ENCODE measurements at regions not wholly inside any gene's neighbourhood (a gene's known extent, or its start where the extent isn't known, plus 50 kb on each side); places are given as distances from the start of the nearest gene placed in this dataset.

DNA sequence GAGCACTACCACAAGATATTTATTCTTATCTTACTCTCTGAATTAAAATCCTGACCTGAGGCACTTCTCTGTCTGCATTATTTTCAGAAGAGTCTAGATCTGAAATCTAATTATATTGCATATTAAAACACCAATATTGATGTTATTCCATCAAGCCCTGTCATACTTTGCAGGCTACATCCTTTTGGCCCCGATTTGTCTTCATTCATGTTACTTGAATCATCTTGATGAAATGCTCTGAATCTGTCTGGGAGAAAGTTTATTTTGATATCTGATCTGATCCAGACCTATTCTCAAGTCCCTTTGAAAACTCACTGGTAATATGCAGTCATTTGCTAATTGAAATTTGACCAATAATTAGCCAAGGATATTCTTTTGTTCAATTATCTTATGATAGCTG is 79.9 kb downstream of the BBS10 start:
- H3K36me3 Mint-ChIP-seq, result no peaks in the 10 kb centered on the region
- H3K4me1 Mint-ChIP-seq, result peaks cover 2% of the 10 kb centered on the region
- no peak for ATAC-seq (ENCODE audit: low read depth)
- H3K27me3 Mint-ChIP-seq, result peaks cover 18% of the 10 kb centered on the region
- no peak overlapping the region for H3K27ac Mint-ChIP-seq
- no peak overlapping the region for H3K4me3 Mint-ChIP-seq
- POLR2A ChIA-PET, result no interaction called here
- no peak for DNase-seq
- H3K9me3 Mint-ChIP-seq, result peaks cover 2% of the 10 kb centered on the region

DNA sequence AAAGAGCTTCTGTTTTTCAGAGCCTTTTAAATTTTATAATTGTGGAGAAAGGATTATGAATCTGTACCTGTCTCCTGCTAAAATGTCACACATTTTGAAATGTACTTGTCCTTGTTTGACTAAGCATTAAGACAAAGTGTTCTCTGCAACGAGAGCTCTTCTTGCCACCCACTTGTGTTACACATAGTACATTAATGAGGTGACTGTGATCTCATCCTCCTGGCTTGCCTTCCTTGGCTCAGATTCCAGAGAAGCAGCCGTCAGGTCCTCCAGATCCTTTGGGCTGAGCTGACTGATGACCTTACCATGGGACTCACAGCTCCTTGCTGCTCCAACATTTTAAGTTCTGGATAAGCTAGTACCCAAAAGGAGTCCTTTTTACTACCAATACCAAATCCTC is 81.4 kb downstream of the BBS10 start:
- Mint-ChIP-seq H3K36me3 (no peaks in the 10 kb centered on the region), H3K9me3 (peaks cover 5% of the 10 kb centered on the region), H3K27ac (no peak overlapping the region), H3K27me3 (peaks cover 18% of the 10 kb centered on the region), H3K4me3 (no peak overlapping the region), H3K4me1 (peaks cover 2% of the 10 kb centered on the region)
- no peak for ATAC-seq (ENCODE audit: low read depth)
- DNase-seq, result no peak
- POLR2A ChIA-PET, result interaction anchor here (1.0 kb wide), 1 partner anchor 183 kb away, joined by 5 read pairs; no protein-coding TSS in a partner anchor

- peaks cover 18% of the 10 kb centered on the region for H3K27me3 Mint-ChIP-seq
- no peak overlapping the region for H3K27ac Mint-ChIP-seq
- POLR2A ChIA-PET, result no interaction called here
- H3K9me3 Mint-ChIP-seq, result peaks cover 5% of the 10 kb centered on the region
- H3K4me1 Mint-ChIP-seq, result peaks cover 2% of the 10 kb centered on the region
- no peak for ATAC-seq (ENCODE audit: low read depth)
- DNase-seq, result no peak
- H3K36me3 Mint-ChIP-seq, result no peaks in the 10 kb centered on the region
- H3K4me3 Mint-ChIP-seq, result no peak overlapping the region
These were observed 82.6 kb downstream of the BBS10 start for GRCh38 chr12:76265424-76266180.

DNA sequence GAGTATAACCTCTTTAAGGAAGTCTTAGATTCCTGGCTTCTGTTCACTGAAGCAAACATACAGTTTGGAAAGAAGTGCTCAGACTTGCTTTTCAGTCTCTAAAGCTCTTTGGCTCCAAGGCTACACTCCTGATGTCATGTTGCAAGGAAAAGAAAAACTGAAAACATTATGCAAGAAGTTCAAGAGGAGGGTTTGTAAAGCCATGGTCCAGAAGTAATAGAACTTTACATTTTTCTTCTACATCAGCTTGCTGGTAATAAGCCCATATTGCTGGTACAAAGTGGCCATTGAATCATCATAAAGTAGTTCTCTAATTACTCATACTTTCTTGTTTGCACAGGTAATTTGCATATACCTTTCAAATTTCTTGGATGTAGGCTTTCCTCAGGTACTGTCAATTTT is 83.6 kb downstream of the BBS10 start:
- no peak for DNase-seq
- no peak overlapping the region for H3K27ac Mint-ChIP-seq
- no peaks in the 10 kb centered on the region for H3K36me3 Mint-ChIP-seq
- ATAC-seq (ENCODE audit: low read depth), result no peak
- H3K27me3 Mint-ChIP-seq, result peaks cover 12% of the 10 kb centered on the region
- peaks cover 4% of the 10 kb centered on the region for H3K4me1 Mint-ChIP-seq
- peaks cover 5% of the 10 kb centered on the region for H3K9me3 Mint-ChIP-seq
- POLR2A ChIA-PET, result no interaction called here
- H3K4me3 Mint-ChIP-seq, result no peak overlapping the region

DNA sequence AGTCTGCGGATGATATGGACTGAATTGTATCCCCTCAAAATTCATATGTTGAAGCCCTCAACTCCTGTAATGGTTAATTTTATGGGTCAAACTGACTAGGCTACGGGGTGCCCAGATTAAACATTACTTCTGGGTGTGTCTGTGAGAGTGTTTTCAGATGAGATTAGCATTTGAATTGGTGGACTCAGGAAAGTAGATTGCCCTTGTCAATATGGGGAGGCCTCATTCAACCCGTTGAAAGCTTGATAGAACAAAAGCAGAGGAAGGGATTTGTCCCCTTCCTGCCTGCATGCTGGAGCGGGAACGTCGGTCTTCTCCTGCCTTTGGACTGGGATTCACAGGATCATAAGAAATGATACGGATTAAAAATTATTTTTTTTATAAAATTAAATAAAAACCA is 84.5 kb downstream of the BBS10 start:
- H3K36me3 Mint-ChIP-seq, result no peaks in the 10 kb centered on the region
- ATAC-seq (ENCODE audit: low read depth) (no peak), DNase-seq (no peak)
- peaks cover 5% of the 10 kb centered on the region for H3K9me3 Mint-ChIP-seq
- peaks cover 12% of the 10 kb centered on the region for H3K27me3 Mint-ChIP-seq
- H3K4me1 Mint-ChIP-seq, result peaks cover 5% of the 10 kb centered on the region
- POLR2A ChIA-PET, result no interaction called here
- H3K4me3 Mint-ChIP-seq, result no peak overlapping the region
- no peak overlapping the region for H3K27ac Mint-ChIP-seq

- H3K4me3 Mint-ChIP-seq, result no peak overlapping the region
- no peak for ATAC-seq (ENCODE audit: low read depth)
These were observed 87.8 kb downstream of the BBS10 start for GRCh38 chr12:76260390-76260748.

GRCh38 chr12:76259660-76260389 is 88.4 kb downstream of the BBS10 start:
- Mint-ChIP-seq H3K36me3 (no peaks in the 10 kb centered on the region), H3K9me3 (peaks cover 4% of the 10 kb centered on the region), H3K27ac (no peak overlapping the region), H3K27me3 (peaks cover 3% of the 10 kb centered on the region), H3K4me3 (no peak overlapping the region), H3K4me1 (peaks cover 3% of the 10 kb centered on the region)
- POLR2A ChIA-PET, result no interaction called here
- DNase-seq, result no peak
- no peak for ATAC-seq (ENCODE audit: low read depth)

More at GRCh38 chr12:76260390-76260748, 87.8 kb downstream of the BBS10 start:
- Mint-ChIP-seq H3K27ac (no peak overlapping the region), H3K4me1 (peaks cover 3% of the 10 kb centered on the region), H3K36me3 (no peaks in the 10 kb centered on the region), H3K27me3 (peaks cover 3% of the 10 kb centered on the region), H3K9me3 (peaks cover 4% of the 10 kb centered on the region)
- POLR2A ChIA-PET, result no interaction called here
- no peak for DNase-seq

DNA sequence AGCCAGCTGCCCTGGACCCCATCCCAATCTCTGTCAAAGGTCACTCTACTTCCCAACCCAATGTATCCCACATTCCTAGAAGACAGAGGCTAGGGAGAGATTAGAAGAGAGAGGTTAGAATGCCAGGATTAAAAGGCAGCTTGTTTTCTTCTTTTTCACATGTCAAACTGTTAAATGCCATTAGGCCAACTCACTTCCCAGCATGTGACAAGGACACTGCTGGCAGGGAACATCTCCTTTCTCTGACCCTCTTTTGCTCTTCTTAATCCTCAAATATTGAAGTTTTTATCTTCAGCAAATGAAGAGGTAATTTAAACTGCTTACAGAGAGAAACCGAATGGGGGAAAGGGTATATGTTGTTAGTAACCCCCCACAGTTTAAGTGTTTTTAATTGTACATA is 89.1 kb downstream of the BBS10 start:
- H3K27me3 Mint-ChIP-seq, result peaks cover under 1% of the 10 kb centered on the region
- ATAC-seq (ENCODE audit: low read depth) (no peak), DNase-seq (no peak)
- no peak overlapping the region for H3K4me3 Mint-ChIP-seq
- POLR2A ChIA-PET, result no interaction called here
- H3K27ac Mint-ChIP-seq, result no peak overlapping the region
- peaks cover 4% of the 10 kb centered on the region for H3K9me3 Mint-ChIP-seq
- no peaks in the 10 kb centered on the region for H3K36me3 Mint-ChIP-seq
- H3K4me1 Mint-ChIP-seq, result peaks cover 3% of the 10 kb centered on the region

- Mint-ChIP-seq H3K4me1 (peaks cover 3% of the 10 kb centered on the region), H3K4me3 (no peak overlapping the region), H3K9me3 (peaks cover 1% of the 10 kb centered on the region), H3K36me3 (no peaks in the 10 kb centered on the region), H3K27ac (no peak overlapping the region), H3K27me3 (peaks cover 2% of the 10 kb centered on the region)
- ATAC-seq (ENCODE audit: low read depth), result no peak
- no peak for DNase-seq
- POLR2A ChIA-PET, result no interaction called here
These were observed 91.3 kb downstream of the BBS10 start for GRCh38 chr12:76256904-76257303.

GRCh38 chr12:76256321-76256720 is 91.9 kb downstream of the BBS10 start:
- Mint-ChIP-seq H3K27me3 (peaks cover 2% of the 10 kb centered on the region), H3K36me3 (no peaks in the 10 kb centered on the region), H3K4me1 (peaks cover 3% of the 10 kb centered on the region), H3K9me3 (peaks cover 1% of the 10 kb centered on the region), H3K4me3 (no peak overlapping the region), H3K27ac (no peak overlapping the region)
- ATAC-seq (ENCODE audit: low read depth) (no peak), DNase-seq (no peak)
- POLR2A ChIA-PET, result no interaction called here

DNA sequence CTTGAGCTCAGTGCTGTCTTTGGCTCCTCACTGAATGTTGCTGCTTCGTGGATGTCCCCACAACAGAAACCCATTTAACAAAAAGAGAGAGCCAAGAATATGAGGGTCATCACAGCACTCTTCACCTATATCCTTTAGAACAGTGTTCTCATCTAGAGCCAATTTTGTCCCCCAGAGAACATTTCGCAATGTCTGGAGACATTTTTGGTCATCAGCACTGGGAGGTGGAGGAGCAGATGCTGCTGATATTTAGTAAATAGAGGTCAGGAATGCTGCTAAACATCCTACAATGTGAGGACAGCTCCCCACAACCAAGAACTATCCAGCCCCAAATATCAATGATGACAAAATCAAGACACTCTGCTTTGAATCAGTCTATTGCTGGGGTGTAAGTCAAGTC is 92.5 kb downstream of the BBS10 start:
- Mint-ChIP-seq H3K4me1 (peaks cover 3% of the 10 kb centered on the region), H3K27me3 (peaks cover 2% of the 10 kb centered on the region), H3K4me3 (no peak overlapping the region), H3K27ac (no peak overlapping the region), H3K9me3 (peaks cover 1% of the 10 kb centered on the region), H3K36me3 (no peaks in the 10 kb centered on the region)
- POLR2A ChIA-PET, result no interaction called here
- ATAC-seq (ENCODE audit: low read depth), result no peak
- DNase-seq, result no peak

GRCh38 chr12:76255281-76255680 is 92.9 kb downstream of the BBS10 start:
- POLR2A ChIA-PET, result no interaction called here
- H3K4me3 Mint-ChIP-seq, result no peak overlapping the region
- ATAC-seq (ENCODE audit: low read depth) (no peak), DNase-seq (no peak)
- no peaks in the 10 kb centered on the region for H3K36me3 Mint-ChIP-seq
- peaks cover 1% of the 10 kb centered on the region for H3K9me3 Mint-ChIP-seq
- no peak overlapping the region for H3K27ac Mint-ChIP-seq
- peaks cover 3% of the 10 kb centered on the region for H3K4me1 Mint-ChIP-seq
- H3K27me3 Mint-ChIP-seq, result peaks cover 4% of the 10 kb centered on the region

- ATAC-seq (ENCODE audit: low read depth), result no peak
- POLR2A ChIA-PET, result no interaction called here
- Mint-ChIP-seq H3K36me3 (no peaks in the 10 kb centered on the region), H3K27me3 (peaks cover 6% of the 10 kb centered on the region), H3K27ac (no peak overlapping the region), H3K4me1 (no peaks in the 10 kb centered on the region), H3K9me3 (peaks cover under 1% of the 10 kb centered on the region), H3K4me3 (no peak overlapping the region)
- no peak for DNase-seq
These were observed 96.2 kb downstream of the BBS10 start for GRCh38 chr12:76252031-76252430.

GRCh38 chr12:76250256-76250655 is 98.0 kb downstream of the BBS10 start:
- H3K27ac Mint-ChIP-seq, result no peak overlapping the region
- POLR2A ChIA-PET, result no interaction called here
- no peak for ATAC-seq (ENCODE audit: low read depth)
- H3K4me1 Mint-ChIP-seq, result no peaks in the 10 kb centered on the region
- no peak for DNase-seq
- no peak overlapping the region for H3K4me3 Mint-ChIP-seq
- H3K27me3 Mint-ChIP-seq, result peaks cover 14% of the 10 kb centered on the region
- no peaks in the 10 kb centered on the region for H3K36me3 Mint-ChIP-seq
- H3K9me3 Mint-ChIP-seq, result no peaks in the 10 kb centered on the region
